Transverse colon (tissue), 3 donors: ENCODE measurements at regions not wholly inside any gene's neighbourhood (a gene's known extent, or its start where the extent isn't known, plus 50 kb on each side); places are given as distances from the start of the nearest gene placed in this dataset.

Source experiments
- CTCF ChIP-seq, 5 experiments: fragments of 200-600 bp in 3 of 5; fragments of 450-650 bp in 2 of 5; sonication (generic) in 3 of 5; IDR thresholded peaks; 1 replicate in 2 of 5; 2 replicates in 3 of 5; pipeline ENCODE4 v1.5.1; 2016 to 2017; ENCODE audit warnings: antibody characterized with exemption in 5 of 5, inconsistent platforms in 3 of 5, mild to moderate bottlenecking in 2 of 5, moderate library complexity in 1 of 5
- POLR2A ChIP-seq: fragments of 450-650 bp; IDR thresholded peaks from one replicate; pipeline ENCODE4 v1.6.1; 2016; ENCODE audit warnings: antibody characterized with exemption, mild to moderate bottlenecking, moderate library complexity

GRCh38 chr16:76816475-76816874 is 374.5 kb upstream of the MON1B start:
- TF ChIP-seq CTCF (IDR thresholded peaks at IDR 0.05), result no peak
- no peak for TF ChIP-seq POLR2A
